Activated T-cell treated with anti-CD3 and anti-CD28 coated beads for 24 hours (primary cell): ENCODE measurements at regions not wholly inside any gene's neighbourhood (a gene's known extent, or its start where the extent isn't known, plus 50 kb on each side); places are given as distances from the start of the nearest gene placed in this dataset.

Source experiments
- DNase-seq: peaks from one replicate; pipeline ENCODE4 v3.0.0-alpha.2; 2020; ENCODE audit warnings: low read depth

- DNase-seq, result no peak
Observed at GRCh38 chr1:37085393-37085792, 51.1 kb upstream of the GRIK3 start.

- DNase-seq, result no peak
Observed at GRCh38 chr1:37089750-37090149, 55.4 kb upstream of the GRIK3 start.

- DNase-seq, result no peak
Observed at GRCh38 chr1:37090671-37091070, 56.4 kb upstream of the GRIK3 start.

GRCh38 chr1:37092937-37093336 is 58.6 kb upstream of the GRIK3 start:
- no peak for DNase-seq

GRCh38 chr1:37094302-37094701 is 60.0 kb upstream of the GRIK3 start:
- DNase-seq, result no peak

GRCh38 chr1:37096523-37096922 is 62.2 kb upstream of the GRIK3 start:
- no peak for DNase-seq

GRCh38 chr1:37097731-37098130 is 63.4 kb upstream of the GRIK3 start:
- DNase-seq, result no peak

GRCh38 chr1:37098237-37098636 is 63.9 kb upstream of the GRIK3 start:
- no peak for DNase-seq

- no peak for DNase-seq
Observed at GRCh38 chr1:37100310-37100709, 66.0 kb upstream of the GRIK3 start.

- DNase-seq, result no peak
Observed at GRCh38 chr1:37102656-37103382, 68.5 kb upstream of the GRIK3 start.

- no peak for DNase-seq
Observed at GRCh38 chr1:37105911-37106310, 71.6 kb upstream of the GRIK3 start.

- no peak for DNase-seq
Observed at GRCh38 chr1:37107153-37107907, 73.0 kb upstream of the GRIK3 start.

- DNase-seq, result no peak
Observed at GRCh38 chr1:37108596-37109188, 74.4 kb upstream of the GRIK3 start.

- DNase-seq, result no peak
Observed at GRCh38 chr1:37112430-37112829, 78.1 kb upstream of the GRIK3 start.

- DNase-seq, result no peak
Observed at GRCh38 chr1:37113285-37113997, 79.1 kb upstream of the GRIK3 start.

GRCh38 chr1:37118790-37119189 is 84.5 kb upstream of the GRIK3 start:
- no peak for DNase-seq

- no peak for DNase-seq
Observed at GRCh38 chr1:37120279-37120678, 86.0 kb upstream of the GRIK3 start.

- DNase-seq, result no peak
Observed at GRCh38 chr1:37123276-37124115, 89.2 kb upstream of the GRIK3 start.

- no peak for DNase-seq
Observed at GRCh38 chr1:37124501-37124900, 90.2 kb upstream of the GRIK3 start.

GRCh38 chr1:37125295-37125694 is 91.0 kb upstream of the GRIK3 start:
- DNase-seq, result no peak

GRCh38 chr1:37127254-37127748 is 93.0 kb upstream of the GRIK3 start:
- DNase-seq, result no peak

GRCh38 chr1:37128091-37128490 is 93.8 kb upstream of the GRIK3 start:
- no peak for DNase-seq
